Right lung (tissue), 2 donors: ENCODE measurements at regions not wholly inside any gene's neighbourhood (a gene's known extent, or its start where the extent isn't known, plus 50 kb on each side); places are given as distances from the start of the nearest gene placed in this dataset.

Experiments
- DNase-seq, 2 donors: peaks; one replicate each; pipeline ENCODE4 v3.0.0-alpha.2; 2013

DNA sequence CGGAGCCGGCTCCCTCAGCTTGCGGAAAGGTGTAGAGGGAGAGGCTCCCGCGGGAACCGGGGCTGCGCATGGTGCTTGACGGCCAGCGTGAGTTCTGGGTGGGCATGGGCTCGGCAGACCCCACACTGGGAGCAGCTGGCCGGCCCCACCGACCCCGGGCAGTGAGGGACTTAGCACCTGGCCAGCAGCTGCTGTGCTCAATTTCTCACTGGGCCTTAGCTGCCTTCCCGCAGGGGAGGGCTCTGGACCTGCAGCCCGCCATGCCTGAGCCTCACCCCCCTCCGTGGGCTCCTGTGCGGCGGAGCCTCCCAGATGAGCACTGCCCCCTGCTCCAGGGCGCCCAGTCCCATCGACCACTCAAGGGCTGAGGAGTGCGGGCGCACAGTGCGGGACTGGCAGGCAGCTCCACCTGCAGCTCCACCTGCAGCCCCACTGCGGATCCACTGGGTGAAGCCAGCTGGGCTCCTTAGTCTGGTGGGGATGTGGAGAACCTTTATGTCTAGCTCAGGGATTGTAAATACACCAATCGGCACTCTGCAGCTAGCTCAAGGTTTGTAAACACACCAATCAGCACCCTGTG is 1141.8 kb downstream of the PCDH17 start:
- DNase-seq, result no peak

DNA sequence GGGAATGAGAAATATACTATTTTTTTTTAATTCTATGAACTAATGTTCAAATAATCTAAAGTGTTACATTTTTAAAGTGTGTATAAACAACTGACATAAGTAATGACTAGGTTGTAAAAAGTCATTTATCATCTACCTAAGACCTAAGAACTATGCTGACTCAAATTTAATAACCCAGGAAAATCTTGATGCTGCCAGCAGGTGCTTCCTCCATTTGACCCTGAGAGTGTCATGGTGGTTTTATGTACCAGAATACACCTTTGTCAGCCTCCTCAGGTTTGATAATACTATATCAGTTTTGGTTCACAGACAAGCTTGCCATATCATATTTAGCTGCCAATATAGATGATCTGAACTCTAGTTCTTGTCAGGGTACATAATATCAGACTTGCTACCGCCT is 1151.2 kb downstream of the PCDH17 start:
- no peak for DNase-seq

- no peak for DNase-seq
Measured at GRCh38 chr13:58792854-58793253, 1161.3 kb downstream of the PCDH17 start.

DNA sequence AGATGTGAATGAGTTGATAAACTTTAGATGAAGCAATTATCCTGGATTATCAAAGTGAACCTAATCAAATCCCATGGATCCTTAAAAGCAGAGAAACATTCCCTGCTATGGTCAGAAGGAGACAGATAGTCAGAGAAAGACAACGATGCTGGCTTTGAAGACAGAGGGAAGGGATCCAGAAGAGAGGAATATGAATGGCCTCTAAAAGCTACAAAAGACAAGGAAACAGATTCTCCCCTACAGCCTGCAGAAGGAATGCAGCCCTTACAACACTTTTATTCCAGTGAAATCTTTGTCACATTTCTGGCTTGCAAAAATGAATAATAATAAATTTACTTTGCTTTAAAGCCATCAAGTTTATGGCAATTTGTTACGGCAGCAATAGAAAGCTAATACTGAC is 1164.2 kb downstream of the PCDH17 start:
- DNase-seq, result no peak

- DNase-seq, result no peak
Measured at GRCh38 chr13:58804832-58805231, 1173.3 kb downstream of the PCDH17 start.

- DNase-seq, result no peak
Measured at GRCh38 chr13:58806401-58806800, 1174.9 kb downstream of the PCDH17 start.

- DNase-seq, result no peak
Measured at GRCh38 chr13:58823701-58824100, 1192.2 kb downstream of the PCDH17 start.

DNA sequence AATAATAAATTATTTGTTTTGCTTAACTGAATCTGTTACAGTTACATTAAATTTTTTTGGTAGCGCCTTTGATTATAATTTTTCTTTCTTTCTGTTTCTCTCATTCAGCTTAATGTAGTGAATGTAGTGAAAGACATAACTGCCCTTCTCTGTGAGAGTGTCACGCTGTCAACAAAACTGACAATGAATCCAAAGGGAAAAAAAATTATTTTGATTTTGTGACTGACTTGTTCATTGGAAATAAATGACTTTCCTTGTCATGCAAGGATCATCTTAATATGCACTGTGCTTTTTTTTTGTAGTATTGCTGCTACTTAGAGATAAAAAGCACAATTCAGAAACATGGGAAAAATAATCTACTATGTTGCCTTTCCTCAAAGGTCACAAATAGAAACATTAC is 1196.4 kb downstream of the PCDH17 start:
- no peak for DNase-seq

GRCh38 chr13:58830841-58831240 is 1199.3 kb downstream of the PCDH17 start:
- DNase-seq, result no peak

GRCh38 chr13:58838615-58839014 is 1207.1 kb downstream of the PCDH17 start:
- no peak for DNase-seq

- DNase-seq, result no peak
Measured at GRCh38 chr13:58843071-58843470, 1211.5 kb downstream of the PCDH17 start.

DNA sequence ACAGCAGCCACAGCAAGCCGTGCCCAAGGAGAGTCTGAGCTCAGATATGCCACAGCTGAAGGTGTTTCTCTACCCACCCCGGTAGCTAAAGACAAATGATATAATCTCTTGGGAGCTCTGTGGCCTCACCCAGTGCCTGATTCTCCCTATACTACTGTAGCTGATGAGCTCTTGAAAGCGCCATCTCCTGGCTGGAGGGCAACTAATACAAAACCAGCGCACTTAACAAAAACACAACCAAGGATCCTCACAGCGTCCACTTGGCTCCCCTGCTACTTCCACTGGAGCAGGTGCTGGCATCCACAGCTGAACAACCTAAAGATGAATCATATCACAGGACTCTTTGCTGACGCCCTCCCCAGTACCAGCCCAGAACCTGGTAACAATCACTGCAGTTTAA is 1212.0 kb downstream of the PCDH17 start:
- DNase-seq, result no peak

GRCh38 chr13:58850161-58850560 is 1218.6 kb downstream of the PCDH17 start:
- DNase-seq, result no peak

DNA sequence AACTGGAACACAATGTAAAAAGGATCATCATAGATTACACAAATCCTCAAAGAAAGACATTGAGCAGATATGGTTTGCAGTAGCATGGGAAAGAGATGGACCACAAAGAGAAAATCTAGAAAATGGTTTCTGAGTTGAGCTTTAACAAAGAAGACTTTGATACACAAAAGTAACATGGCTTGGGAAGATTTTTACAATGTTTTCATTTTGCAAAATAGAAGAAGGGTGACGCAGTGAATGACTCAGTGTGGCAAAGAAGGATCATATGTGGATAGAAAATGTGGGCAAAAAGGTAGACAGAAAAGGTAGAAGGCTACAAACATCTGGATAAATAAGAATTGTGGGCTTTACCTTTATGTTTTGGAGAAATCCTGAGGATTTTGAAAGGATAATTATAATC is 1220.5 kb downstream of the PCDH17 start:
- no peak for DNase-seq

GRCh38 chr13:58855283-58855682 is 1223.7 kb downstream of the PCDH17 start:
- DNase-seq, result no peak

GRCh38 chr13:58858870-58859371 is 1227.4 kb downstream of the PCDH17 start:
- DNase-seq, result no peak

GRCh38 chr13:58865286-58865685 is 1233.7 kb downstream of the PCDH17 start:
- DNase-seq, result no peak

DNA sequence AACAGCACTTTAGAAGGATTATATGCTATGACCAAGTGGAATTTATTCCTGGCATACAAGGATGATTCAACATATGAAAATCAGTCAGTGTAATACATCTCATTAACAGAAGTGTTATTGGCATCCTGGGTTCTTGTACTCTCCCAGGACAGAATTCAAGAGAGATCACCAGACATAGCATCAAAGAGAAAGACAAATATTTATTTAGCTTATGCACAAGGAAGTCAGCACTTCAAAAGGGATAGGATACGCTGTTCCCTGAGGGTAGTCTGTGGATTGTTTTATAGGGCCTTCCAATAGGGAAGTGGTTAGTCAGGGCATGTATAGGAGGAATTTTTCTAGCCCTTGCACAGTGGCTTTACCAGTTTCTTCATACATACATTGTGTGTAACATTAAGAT is 1238.0 kb downstream of the PCDH17 start:
- no peak for DNase-seq

DNA sequence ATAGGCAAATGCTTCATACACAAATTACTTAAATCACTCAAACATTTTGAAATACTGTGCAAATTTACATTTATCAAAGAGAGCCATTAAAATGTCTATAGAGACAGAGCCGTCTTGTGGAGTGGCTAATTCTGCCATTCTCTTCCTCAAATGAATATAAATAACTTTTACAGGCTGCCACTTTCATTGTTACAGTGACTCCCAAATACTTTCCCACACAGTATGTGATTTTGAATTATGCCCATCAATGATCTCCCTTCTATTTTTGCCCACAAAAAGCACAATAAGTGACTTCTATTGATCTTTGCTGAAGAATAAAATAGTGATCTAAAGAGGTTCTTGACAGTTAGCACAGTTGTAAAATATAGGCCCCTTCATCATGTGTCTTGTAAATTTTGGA is 1244.9 kb downstream of the PCDH17 start:
- DNase-seq, result no peak

DNA sequence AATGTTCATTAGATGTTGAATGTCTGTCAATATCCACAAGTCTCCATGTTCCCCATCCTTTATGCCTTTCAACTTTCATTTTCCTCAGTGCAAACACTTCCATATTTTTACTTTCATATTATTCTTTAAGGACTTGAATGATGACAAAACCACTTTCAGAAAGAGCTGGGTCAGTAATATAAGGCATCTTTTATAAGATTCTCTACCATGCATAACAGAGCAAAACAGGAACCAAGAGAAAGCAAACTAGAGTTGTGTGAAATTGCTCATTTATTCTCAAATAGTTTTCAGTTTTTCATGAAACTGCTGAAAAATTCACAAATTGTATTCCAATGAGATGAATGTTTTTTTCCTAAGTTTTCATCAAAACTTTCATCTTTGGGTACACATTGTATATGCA is 1247.6 kb downstream of the PCDH17 start:
- no peak for DNase-seq

- DNase-seq, result no peak
Measured at GRCh38 chr13:58882516-58882915, 1251.0 kb downstream of the PCDH17 start.

DNA sequence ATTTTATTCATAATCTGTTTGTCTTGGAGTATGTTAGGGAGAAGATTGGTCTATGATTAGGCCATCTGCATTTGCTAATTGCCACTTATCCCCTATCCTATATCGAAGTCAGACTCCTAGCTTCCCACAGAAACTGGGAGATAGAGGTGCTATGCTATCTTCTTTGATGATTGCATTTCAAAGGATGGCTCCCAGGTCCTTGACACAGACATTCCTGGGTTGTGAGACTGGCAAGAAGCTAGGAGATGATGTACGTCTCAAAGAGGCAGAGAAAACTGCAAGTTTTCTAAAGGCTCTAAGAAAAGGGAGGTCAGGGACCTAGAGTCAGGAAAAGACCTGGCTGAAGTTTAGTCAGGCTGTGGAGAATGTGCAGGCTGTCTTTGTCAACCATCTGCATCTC is 1251.9 kb downstream of the PCDH17 start:
- no peak for DNase-seq

DNA sequence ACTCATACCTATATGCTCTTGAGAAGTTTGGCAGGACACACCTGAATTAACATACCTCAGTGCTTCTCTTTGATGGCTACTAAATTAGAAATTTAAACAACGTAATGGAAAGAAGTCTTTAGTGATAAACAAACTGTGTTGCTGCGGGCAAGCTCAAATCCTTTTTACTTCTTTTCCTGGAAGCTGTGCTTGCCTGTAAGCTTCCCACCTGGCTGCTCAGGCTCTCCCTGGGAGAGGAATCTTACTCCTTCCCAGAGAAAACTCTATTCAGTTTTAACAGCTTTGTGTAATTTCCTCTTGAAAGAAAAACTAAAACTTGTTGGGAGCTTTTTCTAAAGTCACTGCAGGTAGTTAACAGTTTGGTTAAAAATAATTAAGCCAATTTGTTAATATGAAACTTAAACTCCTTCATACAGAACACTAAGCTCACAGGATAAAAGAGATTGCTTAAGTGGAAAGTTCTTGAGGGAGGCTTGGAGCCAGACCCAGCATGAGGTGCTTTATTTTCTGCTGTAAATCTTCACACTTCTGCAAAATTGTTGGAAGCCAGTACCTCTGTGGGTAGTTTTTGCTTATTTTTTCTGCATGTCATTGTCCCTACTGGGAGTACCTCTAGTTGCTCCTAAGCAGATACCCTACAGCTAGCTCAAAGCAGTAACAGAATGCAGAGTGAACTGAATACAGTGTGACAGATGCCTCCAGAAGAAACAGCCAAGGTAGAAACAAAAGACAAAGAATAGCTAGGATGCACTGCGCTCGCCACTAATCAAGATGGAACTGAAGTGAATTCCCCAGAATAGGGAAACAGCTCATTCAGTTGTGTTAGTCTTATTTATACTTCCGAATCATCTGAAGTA is 1253.0 kb downstream of the PCDH17 start:
- DNase-seq, result no peak

DNA sequence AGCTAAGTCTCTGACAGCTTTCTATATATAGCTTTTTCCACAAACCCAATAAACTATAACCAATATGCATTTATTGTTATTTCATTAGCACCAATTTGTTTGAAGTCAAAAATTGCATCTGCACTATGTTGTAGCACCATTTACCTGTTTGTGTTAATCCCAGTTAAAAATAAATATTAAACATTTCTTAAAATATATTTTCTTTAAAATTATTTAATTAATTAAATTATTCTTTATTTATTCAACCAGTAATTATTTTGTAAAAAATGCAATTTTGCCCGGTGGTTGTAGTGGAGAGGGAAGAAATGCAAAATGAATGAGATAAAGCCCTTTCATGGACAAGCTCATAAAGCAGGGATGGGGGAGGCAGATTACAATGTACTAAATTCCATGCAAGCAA is 1257.9 kb downstream of the PCDH17 start:
- no peak for DNase-seq
